NCI-H2081 treated with DMSO at 0.1 percent for 48 hours (cell line): ENCODE measurements at regions not wholly inside any gene's neighbourhood (a gene's known extent, or its start where the extent isn't known, plus 50 kb on each side); places are given as distances from the start of the nearest gene placed in this dataset.
"Not testable (repeated sequence)": the region's sequence is repeated elsewhere in the genome, so short reads cannot be mapped to it uniquely, and the experiment has no call there.

Experiments used
- DNase-seq: peaks from one replicate; lab custom pipeline; 2025; lab: John Stamatoyannopoulos, UW

DNA sequence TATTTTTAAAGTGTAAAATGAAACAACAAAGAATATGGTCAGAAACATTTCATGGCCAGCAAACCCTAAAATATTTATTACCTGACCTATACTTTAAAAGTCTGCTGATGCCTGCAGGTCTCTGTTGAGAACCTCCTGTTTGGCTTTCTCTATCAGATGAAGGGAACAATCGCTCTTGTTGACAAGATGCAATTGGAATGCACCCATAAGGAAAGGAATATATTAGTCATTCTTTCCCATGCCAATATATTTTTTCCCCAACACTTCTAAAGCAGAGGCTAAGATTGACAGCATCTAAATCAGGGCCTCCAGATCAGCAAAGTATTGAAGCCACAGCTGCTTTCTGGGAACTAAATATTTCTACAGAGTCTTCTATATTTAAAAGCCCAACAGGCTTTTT, 897.8 kb downstream of the EPHA7 start:
- DNase-seq: no peak

DNA sequence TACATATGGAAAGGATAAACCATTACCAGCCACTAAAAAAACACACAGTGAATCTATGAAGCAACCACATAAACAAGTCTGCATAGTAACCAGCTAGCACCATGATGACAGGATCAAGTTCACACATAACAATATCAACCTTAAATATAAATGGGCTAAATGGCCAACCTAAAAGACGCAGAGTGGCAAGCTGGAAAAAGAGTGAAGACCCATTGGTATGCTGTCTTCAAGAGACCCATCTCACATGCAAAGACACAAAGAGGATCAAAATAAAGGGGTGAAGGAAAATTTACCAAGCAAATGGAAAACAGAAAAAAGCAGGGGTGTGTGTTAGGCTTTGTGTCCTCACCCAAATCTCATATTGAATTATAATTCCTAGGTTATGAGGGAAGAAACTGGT, 909.2 kb downstream of the EPHA7 start:
- no peak for DNase-seq

DNA sequence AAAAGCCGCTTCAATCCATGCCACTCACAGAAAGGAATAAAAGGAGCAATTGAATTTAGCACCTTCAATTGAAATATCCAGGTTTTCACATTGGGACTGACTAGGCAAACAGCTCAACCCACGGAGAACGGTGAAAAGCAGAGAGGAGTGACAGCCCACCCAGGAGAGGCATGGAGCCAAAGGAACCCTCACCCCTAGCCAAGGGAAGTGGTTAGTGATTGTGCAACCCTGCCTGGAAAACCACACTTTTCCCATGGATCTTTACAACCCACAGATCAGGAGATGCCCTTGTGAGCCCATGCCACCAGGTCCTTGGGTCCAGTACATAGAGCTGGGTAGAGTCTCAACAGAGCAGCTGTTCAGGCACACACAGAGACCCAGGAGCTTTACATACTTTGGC, 911.8 kb downstream of the EPHA7 start:
- DNase-seq: no peak

DNA sequence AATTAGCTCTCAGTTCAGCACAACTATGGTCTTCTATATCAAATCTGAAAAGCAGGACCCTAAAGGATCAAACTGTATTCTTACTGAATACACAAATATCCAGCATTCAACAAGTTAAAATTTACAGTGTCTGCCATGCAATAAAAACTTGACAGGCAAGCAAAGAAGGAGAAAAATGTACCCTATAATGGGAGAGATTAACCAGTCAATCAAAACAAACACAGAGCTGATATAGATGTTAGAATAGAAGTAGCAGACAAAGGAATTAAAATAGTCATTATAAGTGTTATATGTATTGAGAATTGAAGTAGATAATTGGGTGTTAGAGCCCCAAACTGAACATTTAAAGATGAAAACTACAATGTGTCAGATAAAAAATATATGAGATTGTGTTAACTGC, 914.9 kb downstream of the EPHA7 start:
- no peak for DNase-seq

DNA sequence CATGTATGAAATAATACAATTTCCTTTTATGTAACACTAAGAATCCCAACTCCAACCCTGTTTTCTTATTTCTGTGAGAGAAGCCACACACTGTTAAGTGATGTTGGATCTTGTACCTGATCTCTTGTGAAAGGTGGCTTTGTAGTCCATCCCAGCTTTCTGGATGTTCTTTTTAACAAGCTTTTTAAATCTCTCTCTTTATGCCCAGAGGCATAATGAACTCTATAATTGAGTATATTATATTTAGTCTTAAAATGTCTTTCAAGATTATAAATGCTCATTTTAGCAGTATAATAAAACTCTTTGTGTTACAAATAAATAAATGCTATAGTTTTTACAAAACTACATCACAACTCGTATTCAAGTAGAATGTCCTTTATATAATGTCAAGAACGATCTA, 922.1 kb downstream of the EPHA7 start:
- DNase-seq: no peak

DNA sequence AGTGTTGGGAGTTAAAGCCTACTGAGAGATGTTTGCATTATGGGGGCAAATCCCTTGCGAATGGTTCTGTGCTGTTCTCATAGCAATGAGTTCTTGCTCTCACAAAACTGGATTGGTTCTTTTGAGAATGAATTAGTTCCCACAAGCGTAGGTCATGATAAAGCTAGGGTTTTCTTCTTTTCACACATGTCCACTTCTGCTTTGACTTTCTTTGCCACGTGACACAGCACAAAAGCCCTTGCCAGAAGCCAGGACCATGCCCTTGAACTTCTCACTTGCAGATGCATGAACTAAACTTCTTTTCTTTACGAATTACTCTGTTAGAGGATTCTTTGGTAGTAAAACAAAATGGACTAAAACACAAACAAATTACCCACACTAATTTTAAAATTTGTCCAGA, 922.8 kb downstream of the EPHA7 start:
- DNase-seq: no peak

DNA sequence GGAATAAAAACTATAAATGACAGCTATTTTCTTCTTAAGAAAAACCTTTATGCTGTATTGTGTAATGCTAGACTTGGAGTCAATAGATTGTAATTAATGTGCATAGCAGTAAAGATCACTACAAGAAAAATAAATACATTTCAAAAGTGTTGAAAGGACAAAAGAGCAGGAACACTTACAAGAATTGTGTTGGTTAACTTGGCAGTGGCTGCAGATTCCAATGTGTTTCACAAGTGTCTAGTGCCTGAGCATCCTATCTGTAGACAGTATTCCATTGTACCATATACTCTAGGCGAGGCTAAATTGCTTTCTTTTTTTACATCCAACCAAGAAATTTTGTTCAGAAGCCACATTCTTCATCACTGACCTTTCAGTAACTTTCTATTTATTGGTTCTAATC, 924.1 kb downstream of the EPHA7 start:
- DNase-seq: no peak

DNA sequence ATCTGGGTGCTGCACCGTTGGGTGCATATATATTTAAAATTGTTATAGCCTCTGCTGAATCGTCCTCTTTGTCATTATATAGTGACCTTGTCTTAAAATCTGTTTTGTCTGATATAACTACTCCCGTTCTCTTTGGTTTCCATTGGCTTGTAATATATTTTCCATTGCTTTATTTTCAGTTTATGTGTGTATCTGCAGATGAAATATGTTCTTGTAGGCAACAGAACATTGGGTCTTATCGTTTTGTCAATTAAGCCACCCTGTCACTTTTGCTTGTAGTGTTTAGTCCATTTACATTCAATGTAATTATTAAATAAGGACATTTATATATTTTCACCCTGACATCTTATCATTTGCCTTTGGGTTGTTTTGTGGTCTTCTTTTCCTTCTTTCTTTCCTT, 933.9 kb downstream of the EPHA7 start:
- DNase-seq: no peak

DNA sequence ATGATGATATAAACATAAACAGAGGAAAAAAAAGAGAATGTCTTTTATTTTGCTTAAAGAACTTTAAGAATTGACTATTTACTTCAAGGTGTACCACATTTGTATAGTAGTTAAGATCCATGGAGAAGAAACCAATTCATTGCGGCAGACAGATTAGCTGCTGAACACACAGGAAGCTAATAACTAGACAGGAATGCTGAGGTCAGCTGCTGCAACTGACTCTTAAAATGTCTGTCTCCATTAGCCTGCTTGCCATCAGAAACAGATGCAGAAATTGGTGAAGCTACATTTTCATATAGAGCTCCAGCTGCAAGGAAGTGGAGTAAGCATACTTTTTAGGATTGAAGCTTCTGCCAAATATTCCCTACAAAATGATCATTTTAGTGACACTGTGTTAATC, 939.5 kb downstream of the EPHA7 start:
- DNase-seq: no peak

DNA sequence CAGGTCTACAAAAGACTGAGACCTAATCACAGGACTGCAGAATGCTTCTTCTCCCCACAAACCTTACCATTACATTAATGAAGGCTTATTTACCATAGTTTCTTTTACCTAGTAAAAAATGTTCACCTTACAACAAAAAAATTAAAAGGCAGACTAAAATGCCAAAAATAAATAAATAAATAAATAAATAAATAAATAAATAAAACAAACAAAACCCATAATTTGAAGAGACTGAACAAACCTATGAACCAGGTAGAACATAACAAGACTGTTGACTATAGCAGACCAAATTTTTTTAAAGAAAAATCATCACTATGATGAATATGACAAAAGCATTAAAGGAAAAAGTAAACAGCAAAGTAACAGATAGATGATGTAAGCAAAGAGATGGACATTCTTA, 946.3 kb downstream of the EPHA7 start:
- no peak for DNase-seq

DNA sequence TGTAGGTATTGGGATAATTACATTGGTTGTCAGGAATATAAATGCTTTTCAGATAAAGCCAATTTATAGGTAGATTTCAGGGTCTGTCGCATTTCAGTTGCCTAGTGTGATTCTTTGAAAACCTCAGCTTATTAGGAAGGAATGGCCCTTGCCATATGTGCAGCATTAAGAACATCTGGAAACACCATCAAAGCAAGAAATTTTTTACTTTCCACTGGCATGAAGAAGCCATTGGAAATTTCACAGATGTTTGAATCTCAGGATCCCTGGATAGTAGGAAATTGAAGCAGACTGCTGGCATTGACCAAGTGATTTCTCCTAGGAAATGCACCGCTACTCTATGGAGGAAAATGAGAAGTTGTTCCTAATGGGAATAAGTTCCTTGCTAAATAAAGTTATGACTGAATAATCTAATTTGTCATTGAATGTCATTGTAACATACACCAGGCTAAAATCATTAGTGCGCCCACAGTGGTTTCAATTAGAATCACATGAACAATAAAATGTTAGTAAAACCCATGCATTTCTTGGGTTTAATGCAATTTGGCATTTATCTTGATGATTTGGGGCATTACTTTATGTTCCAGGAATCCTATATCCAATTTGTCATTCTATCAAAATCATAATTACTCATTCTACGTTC, 950.1 kb downstream of the EPHA7 start:
- DNase-seq: no peak

DNA sequence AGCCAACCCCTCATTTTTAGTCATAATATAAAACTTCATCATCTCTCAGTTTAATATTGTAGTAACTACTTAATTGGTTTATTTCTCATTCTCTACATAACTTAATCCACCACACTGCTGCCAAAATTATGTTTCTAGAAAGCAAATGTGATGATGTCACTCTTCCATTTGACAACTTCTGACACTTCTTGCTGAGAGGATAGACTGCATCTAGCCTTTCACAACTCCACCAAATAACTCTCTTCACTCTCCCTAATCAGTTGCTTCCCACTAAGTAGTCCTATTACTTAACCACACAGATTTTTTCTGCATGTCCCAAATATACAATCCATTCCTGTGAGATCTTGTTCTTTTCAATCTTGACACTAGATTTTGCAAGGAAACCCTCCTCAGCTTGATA, 951.3 kb downstream of the EPHA7 start:
- DNase-seq: no peak

DNA sequence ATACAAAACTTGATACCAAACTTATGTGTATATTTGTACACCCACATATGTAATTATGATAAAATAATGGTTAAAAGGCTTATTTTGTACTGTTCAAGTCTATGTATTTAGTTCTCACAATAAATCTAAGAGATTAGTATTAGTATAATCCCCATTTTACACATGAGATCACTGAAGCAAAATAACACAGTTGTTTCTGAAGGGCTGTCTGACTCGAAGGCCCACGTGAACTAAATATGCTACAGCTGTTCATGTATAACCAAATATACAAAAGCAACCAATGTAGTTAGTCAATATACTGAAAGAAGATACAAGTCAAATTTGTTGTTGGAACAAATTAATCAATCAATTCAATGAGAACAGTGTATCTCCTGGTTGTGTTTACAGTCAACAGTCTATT, 959.2 kb downstream of the EPHA7 start:
- DNase-seq: no peak

DNA sequence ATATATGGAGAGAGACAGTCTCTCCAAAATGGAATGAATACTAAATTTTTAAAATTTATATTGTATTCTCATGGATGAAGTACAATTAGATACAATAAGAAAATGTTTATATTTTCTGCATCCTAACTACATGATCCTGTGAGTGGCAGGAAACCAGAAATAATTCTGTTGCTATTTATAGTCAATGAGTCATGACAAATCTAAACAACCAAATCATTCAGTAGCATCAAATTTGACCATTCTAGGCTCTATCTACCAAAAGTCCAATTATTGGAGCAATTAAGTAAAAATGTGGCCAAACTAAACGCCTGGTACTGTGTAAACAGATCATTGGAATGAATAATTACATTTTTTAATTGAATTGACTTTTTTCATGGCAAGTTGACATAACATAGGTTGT, 959.8 kb downstream of the EPHA7 start:
- DNase-seq: no peak

DNA sequence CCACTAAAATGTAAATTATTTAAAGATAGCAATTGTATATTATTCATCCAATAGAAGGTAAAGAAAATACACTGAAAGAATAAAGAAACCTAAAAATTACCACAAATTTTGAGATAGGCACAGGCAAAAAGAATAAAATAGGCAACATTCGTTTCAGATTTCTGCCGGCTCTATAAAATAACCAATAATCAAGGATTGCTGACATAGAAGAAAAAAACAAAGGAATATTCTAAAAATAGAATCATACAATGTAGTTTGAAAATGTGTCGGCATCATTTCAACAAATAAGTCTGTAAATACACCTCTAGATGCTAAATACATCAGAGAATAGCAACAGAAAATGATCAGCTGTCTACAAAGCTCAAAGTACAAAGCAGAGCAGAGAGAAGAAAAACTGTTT, 973.3 kb downstream of the EPHA7 start:
- no peak for DNase-seq

DNA sequence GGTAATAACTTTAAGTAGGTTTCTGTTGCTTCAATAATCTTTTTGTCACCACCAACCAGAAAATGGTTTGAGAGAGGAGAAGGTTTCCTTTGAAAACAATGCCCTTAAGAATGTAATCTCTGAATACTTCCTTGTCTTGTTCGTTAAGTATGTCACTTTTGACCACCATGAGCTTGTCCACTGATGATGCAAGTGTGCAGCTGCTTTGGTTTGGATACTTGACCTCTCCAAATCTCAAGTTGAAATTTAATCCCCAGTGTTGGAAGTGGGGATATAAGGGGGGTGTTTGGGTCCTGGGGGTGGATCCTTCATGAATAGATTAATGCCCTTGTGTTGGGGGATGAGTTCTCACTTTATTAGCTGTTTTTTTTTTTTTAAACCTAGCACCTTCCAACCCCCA, 985.4 kb downstream of the EPHA7 start:
- no peak for DNase-seq

DNA sequence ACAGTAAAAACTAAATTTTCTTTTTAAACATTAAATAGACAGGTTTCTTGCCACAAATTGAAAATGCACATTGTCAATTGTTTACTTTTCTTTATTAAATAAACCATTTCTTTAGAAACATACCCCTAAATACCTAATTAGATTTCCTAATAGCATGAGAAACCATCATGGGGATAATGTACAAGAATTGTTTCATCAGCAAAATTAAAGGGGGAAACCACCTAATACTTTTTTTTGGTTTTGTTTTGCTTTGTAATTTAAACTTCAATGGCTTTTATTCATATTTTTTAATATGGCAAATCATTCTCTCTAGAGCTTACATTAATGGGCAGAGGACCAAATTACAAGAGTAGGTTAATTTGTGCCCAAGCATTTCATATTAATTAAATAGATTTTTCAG, 987.9 kb downstream of the EPHA7 start:
- no peak for DNase-seq

DNA sequence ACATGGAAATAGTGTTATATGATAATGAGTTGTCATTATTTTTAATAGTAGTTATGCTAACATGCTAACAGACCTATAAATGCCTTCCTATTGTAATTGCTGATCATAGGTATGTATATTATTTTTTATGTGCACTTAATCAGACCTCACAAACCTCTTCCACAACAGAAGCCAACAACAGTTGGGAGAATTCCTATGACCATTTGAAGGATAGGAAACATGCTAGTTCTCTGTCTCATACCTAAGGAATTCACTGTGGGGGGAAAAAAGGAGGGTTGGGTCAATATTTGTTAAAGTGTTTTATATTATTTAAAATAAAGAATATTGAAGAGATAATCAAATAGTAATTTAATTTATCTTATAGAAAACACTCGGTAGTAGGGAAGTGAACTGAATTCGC, 990.9 kb downstream of the EPHA7 start:
- DNase-seq: no peak

DNA sequence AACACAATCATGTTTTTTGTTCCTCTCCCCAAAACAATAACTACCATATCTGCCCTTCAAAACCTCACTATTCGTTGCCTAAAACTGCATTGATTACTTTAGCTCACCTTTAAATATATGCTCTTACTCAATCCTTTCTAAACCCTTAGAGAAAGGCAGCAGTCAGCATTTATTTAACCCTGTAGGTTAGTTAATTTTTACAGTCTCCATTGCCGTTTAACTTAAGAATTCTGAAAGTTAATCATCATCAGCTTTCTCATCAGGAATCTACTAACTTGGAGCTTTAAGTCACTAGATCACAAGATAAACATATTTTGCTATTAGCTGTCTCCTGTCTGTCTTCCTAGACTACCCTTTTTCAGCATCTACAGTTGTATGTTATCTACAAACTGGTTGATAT, 991.9 kb downstream of the EPHA7 start:
- no peak for DNase-seq

DNA sequence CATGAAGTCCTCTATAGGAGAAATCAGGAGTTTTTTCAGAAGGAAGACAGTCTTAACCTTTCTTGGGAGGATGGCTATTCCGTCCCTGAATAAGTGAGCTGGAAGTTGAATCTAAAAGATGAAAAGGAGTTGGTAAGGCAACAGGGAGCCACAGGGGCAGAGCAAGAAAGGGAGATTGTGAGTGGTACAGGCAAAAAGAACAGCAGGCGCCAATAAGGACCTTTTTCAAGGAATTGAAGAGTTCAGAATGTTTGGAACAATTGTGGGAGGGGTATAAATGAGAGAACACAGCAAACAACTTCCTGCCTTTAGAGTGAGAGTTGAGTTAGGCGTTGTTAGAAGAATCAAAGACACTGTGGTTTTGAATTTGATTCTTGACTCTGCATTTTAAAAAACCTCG, 1003.7 kb downstream of the EPHA7 start:
- no peak for DNase-seq

DNA sequence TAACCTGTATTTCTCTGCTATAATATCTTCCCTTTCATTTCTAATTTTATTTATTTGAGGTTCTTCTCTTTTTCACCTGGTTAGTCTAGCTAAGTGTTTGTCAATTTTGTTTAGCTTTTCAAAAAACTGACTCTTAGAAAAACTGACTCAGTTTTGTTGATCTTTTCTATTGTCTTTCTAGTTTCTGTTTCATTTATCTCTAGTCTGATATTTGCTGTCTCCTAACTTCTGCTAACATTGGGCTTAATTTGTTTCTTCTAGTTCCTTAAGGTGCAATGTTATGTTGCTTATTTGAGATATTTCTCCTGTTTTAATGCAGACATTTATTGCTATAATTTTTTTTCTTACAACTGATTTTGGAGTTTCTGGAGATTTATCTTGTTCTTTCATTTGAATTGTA, 1011.0 kb downstream of the EPHA7 start:
- no peak for DNase-seq

DNA sequence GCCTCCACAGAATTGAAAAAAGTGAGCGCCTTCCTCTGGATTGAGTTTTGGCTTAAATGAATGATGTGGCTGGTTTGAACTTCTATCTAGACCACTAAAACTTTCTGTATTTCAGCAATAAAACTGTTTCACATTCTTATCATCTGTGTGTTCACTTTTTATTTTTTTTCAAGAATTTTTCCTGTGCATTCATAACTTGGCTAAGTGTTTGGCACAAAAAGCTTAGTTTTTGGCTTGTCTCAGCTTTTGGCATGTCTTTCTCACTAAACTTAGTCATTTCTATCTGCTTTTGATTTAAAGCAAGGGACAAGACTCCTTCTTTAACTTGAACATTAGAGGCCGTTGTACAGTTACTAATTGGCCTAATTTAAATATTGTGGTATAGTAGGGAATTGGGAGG, 1015.1 kb downstream of the EPHA7 start:
- no peak for DNase-seq

DNA sequence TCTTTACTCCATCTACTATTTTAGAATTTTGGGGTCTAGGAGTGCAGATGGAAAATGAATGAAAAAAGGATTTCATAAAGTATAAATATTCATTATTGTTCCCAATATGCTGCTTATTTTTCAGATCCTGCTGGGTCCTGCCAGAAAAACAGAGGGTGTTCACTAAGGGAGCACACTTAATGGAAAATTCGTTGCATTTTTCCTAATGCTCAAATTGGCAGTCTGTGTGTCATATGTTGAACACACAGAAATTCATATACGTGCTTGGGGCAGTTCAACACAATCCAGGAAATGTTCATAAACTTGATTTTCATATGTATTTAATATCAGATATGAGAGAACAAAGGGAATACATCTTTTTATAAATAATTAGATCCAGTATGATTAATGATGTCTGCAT, 1019.4 kb downstream of the EPHA7 start:
- DNase-seq: no peak

DNA sequence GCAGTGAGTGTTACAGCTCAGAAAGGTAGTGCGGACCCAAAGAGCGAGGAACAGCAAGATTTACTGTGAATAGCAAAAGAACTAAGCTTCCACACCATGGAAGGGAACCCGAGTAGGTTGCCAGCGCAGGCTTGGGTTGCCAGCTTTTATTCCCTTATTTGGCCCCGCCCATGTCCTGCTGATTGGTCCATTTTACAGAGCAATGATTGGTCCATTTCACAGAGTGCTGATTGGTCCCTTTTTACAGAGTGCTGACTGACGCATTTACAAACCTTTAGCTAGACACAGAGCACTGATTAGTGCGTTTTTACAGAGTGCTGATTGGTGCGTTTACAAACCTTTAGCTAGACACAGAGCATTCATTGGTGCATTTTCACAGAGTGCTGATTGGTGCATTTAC, 1030.7 kb downstream of the EPHA7 start:
- not testable (repeated sequence) for DNase-seq
